NT2/D1 (cell line): ENCODE measurements at regions not wholly inside any gene's neighbourhood (a gene's known extent, or its start where the extent isn't known, plus 50 kb on each side); places are given as distances from the start of the nearest gene placed in this dataset.

Experiments used
- DNase-seq: peaks from one replicate; pipeline ENCODE4 v3.0.0-alpha.2; 2011; ENCODE audit warnings: low read depth, low spot score
- H3K27me3 ChIP-seq: 2 replicates; pipeline ENCODE4 v1.6.0; 2011; ENCODE audit warnings: mild to moderate bottlenecking; ENCODE audit not compliant: insufficient read length, insufficient read depth
- H3K36me3 ChIP-seq: 2 replicates; pipeline ENCODE4 v1.6.1; 2011; ENCODE audit warnings: mild to moderate bottlenecking, low read length, mixed read lengths; ENCODE audit not compliant: insufficient read depth, insufficient read length
- H3K4me1 ChIP-seq: 2 replicates; pipeline ENCODE4 v1.5.1; 2011; ENCODE audit not compliant: insufficient read depth, insufficient read length
- H3K4me3 ChIP-seq: 2 replicates; pipeline ENCODE4 v1.5.1; 2011; ENCODE audit warnings: low read depth; ENCODE audit not compliant: insufficient read length
- H3K9ac ChIP-seq: 2 replicates; pipeline ENCODE4 v1.6.0; 2011; ENCODE audit warnings: low read depth; ENCODE audit not compliant: insufficient read length
- H3K9me3 ChIP-seq: 2 replicates; pipeline ENCODE4 v1.5.1; 2011; ENCODE audit warnings: mild to moderate bottlenecking, low read length; ENCODE audit not compliant: insufficient read depth
- SUZ12 ChIP-seq: IDR thresholded peaks from 2 replicates; pipeline ENCODE4 v1.6.1; 2011; ENCODE audit not compliant: insufficient read length, insufficient read depth; ENCODE audit errors: extremely low read depth
- YY1 ChIP-seq: IDR thresholded peaks from 2 replicates; pipeline ENCODE4 v1.6.1; 2011; ENCODE audit not compliant: insufficient read length, insufficient read depth
- ZNF274 ChIP-seq: IDR thresholded peaks from 2 replicates; pipeline ENCODE4 v1.6.1; 2011; ENCODE audit warnings: mild to moderate bottlenecking, low read depth, low read length

GRCh38 chr1:47557066-47557465, 119.2 kb downstream of the FOXD2 start:
- peaks cover 14% of the 10 kb centered on the region for H3K4me1 ChIP-seq
- no peaks in the 10 kb centered on the region for H3K27me3 ChIP-seq
- DNase-seq, result no peak
- no peaks in the 10 kb centered on the region for H3K36me3 ChIP-seq
- no peaks in the 10 kb centered on the region for H3K9me3 ChIP-seq
- no peak overlapping the region for H3K4me3 ChIP-seq
- H3K9ac ChIP-seq, result no peak overlapping the region
- TF ChIP-seq ZNF274 (no peak), YY1 (no peak), SUZ12 (no peak)

GRCh38 chr1:47558601-47559593, 121.1 kb downstream of the FOXD2 start:
- Histone ChIP-seq H3K9ac (no peak overlapping the region), H3K4me1 (peaks cover 16% of the 10 kb centered on the region), H3K4me3 (no peak overlapping the region), H3K9me3 (no peaks in the 10 kb centered on the region), H3K36me3 (no peaks in the 10 kb centered on the region), H3K27me3 (no peaks in the 10 kb centered on the region)
- no peak for DNase-seq
- TF ChIP-seq YY1 (no peak), ZNF274 (no peak), SUZ12 (no peak)

GRCh38 chr1:47559944-47560695, 122.3 kb downstream of the FOXD2 start:
- Histone ChIP-seq H3K9ac (no peak overlapping the region), H3K27me3 (no peaks in the 10 kb centered on the region), H3K36me3 (no peaks in the 10 kb centered on the region), H3K9me3 (no peaks in the 10 kb centered on the region), H3K4me1 (peaks cover 16% of the 10 kb centered on the region), H3K4me3 (no peak overlapping the region)
- no peak for TF ChIP-seq YY1
- TF ChIP-seq SUZ12, result no peak
- no peak for TF ChIP-seq ZNF274
- no peak for DNase-seq

GRCh38 chr1:47561523-47562007, 123.7 kb downstream of the FOXD2 start:
- Histone ChIP-seq H3K36me3 (no peaks in the 10 kb centered on the region), H3K4me1 (peaks cover 26% of the 10 kb centered on the region), H3K4me3 (no peak overlapping the region), H3K9me3 (no peaks in the 10 kb centered on the region), H3K9ac (no peak overlapping the region), H3K27me3 (no peaks in the 10 kb centered on the region)
- TF ChIP-seq ZNF274, result no peak
- no peak for TF ChIP-seq SUZ12
- no peak for TF ChIP-seq YY1
- DNase-seq, result no peak

- no peak overlapping the region for H3K4me3 ChIP-seq
- H3K9ac ChIP-seq, result no peak overlapping the region
- no peaks in the 10 kb centered on the region for H3K36me3 ChIP-seq
- H3K4me1 ChIP-seq, result peaks cover 28% of the 10 kb centered on the region
- no peaks in the 10 kb centered on the region for H3K9me3 ChIP-seq
- no peak for DNase-seq
- no peaks in the 10 kb centered on the region for H3K27me3 ChIP-seq
- no peak for TF ChIP-seq YY1
- no peak for TF ChIP-seq ZNF274
- TF ChIP-seq SUZ12, result no peak
Observed at GRCh38 chr1:47562147-47562546, 124.3 kb downstream of the FOXD2 start.

GRCh38 chr1:47562799-47563198, 125.0 kb downstream of the FOXD2 start:
- H3K9me3 ChIP-seq, result no peaks in the 10 kb centered on the region
- H3K9ac ChIP-seq, result no peak overlapping the region
- no peaks in the 10 kb centered on the region for H3K27me3 ChIP-seq
- H3K4me3 ChIP-seq, result no peak overlapping the region
- H3K36me3 ChIP-seq, result no peaks in the 10 kb centered on the region
- TF ChIP-seq YY1 (no peak), SUZ12 (no peak), ZNF274 (no peak)
- peaks cover 28% of the 10 kb centered on the region for H3K4me1 ChIP-seq
- no peak for DNase-seq

- no peak for DNase-seq
- Histone ChIP-seq H3K4me1 (peaks cover 28% of the 10 kb centered on the region), H3K9me3 (no peaks in the 10 kb centered on the region), H3K27me3 (no peaks in the 10 kb centered on the region), H3K4me3 (no peak overlapping the region), H3K36me3 (no peaks in the 10 kb centered on the region), H3K9ac (no peak overlapping the region)
- TF ChIP-seq YY1, result no peak
- no peak for TF ChIP-seq ZNF274
- no peak for TF ChIP-seq SUZ12
Observed at GRCh38 chr1:47563201-47563600, 125.4 kb downstream of the FOXD2 start.
